ENCODE measurements at regions not wholly inside any gene's neighbourhood (a gene's known extent, or its start where the extent isn't known, plus 50 kb on each side); places are given as distances from the start of the nearest gene placed in this dataset.

DNA sequence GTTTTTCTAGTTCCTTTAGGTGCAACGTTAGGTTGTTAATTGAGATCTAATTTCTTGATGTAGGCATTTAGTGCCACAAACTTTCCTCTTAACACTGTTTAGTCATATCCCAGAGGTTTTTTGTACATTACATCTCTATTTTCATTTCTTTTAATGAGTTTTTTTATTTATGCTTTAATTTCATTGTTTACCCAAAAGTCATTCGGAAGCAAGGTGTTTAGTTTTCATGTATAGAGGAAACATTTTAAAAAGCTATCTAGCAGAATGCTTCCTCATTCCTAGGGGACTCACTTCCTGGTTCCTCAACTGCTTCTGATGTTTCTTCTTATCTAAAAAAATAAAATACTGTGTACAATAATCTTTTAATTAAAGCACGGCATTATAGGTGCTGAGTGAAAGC, 307.2 kb upstream of the CAMK1G start:
- Histone ChIP-seq H3K9ac (ENCODE audit: low read length) (no peak overlapping the region), H3K79me2 (ENCODE audit: insufficient read depth, low read length) (no peaks in the 10 kb centered on the region), H3K9me2 (replicated peaks; ENCODE audit: insufficient read depth, low read length) (no peaks in the 10 kb centered on the region), H3K27ac (ENCODE audit: low read depth, low read length) (no peak overlapping the region), H3K4me2 (ENCODE audit: low read depth, low read length, poor library complexity, severe bottlenecking) (no peak overlapping the region), H3F3A (ENCODE audit: insufficient read depth) (no peaks in the 10 kb centered on the region), H3K36me3 (ENCODE audit: low read length) (no peaks in the 10 kb centered on the region), H3K9me3 (ENCODE audit: insufficient read depth, low read length) (no peaks in the 10 kb centered on the region), H4K20me1 (ENCODE audit: low read depth, low read length) (no peaks in the 10 kb centered on the region), H2AFZ (ENCODE audit: low read depth, low read length, severe bottlenecking) (no peak overlapping the region), H3K4me3 (ENCODE audit: insufficient read depth, low read length, poor library complexity, severe bottlenecking) (no peak overlapping the region), H3K27me3 (ENCODE audit: low read length) (no peaks in the 10 kb centered on the region)
- no peak for TF ChIP-seq EZH2phosphoT487 (conservative IDR thresholded peaks at IDR 0.05; ENCODE audit: low read length)
- TF ChIP-seq, protein P1, sequence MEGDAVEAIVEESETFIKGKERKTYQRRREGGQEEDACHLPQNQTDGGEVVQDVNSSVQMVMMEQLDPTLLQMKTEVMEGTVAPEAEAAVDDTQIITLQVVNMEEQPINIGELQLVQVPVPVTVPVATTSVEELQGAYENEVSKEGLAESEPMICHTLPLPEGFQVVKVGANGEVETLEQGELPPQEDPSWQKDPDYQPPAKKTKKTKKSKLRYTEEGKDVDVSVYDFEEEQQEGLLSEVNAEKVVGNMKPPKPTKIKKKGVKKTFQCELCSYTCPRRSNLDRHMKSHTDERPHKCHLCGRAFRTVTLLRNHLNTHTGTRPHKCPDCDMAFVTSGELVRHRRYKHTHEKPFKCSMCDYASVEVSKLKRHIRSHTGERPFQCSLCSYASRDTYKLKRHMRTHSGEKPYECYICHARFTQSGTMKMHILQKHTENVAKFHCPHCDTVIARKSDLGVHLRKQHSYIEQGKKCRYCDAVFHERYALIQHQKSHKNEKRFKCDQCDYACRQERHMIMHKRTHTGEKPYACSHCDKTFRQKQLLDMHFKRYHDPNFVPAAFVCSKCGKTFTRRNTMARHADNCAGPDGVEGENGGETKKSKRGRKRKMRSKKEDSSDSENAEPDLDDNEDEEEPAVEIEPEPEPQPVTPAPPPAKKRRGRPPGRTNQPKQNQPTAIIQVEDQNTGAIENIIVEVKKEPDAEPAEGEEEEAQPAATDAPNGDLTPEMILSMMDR (IDR thresholded peaks at IDR 0.05; ENCODE audit: insufficient read depth, low read length, poor library complexity, severe bottlenecking), result no peak

DNA sequence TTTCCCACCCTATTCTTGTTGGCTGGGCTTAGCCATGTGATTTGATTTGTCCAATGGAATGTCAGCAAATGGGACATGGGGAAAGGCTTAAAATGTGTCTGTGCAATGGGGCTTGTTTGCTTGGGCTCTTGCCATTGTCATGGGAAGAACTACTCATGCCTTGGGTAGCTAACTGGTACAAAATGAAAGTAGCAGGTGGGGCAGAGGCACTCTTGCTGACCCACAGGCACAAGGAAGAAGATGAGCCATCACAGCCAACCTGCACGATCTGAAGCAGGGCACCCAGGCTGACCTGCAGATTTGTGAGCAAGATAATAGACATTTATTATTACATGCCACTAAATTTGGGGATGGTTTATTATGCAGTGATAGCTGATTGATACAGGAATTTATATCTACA, 305.9 kb upstream of the CAMK1G start:
- no peak overlapping the region for H3K27ac ChIP-seq (ENCODE audit: low read depth, low read length)
- no peak overlapping the region for H2AFZ ChIP-seq (ENCODE audit: low read depth, low read length, severe bottlenecking)
- H3K79me2 ChIP-seq (ENCODE audit: insufficient read depth, low read length), result no peaks in the 10 kb centered on the region
- H3K9me2 ChIP-seq (replicated peaks; ENCODE audit: insufficient read depth, low read length), result no peaks in the 10 kb centered on the region
- H3K4me3 ChIP-seq (ENCODE audit: insufficient read depth, low read length, poor library complexity, severe bottlenecking), result no peak overlapping the region
- no peaks in the 10 kb centered on the region for H4K20me1 ChIP-seq (ENCODE audit: low read depth, low read length)
- TF ChIP-seq, protein P1 (IDR thresholded peaks at IDR 0.05; ENCODE audit: insufficient read depth, low read length, poor library complexity, severe bottlenecking), result no peak
- no peak for TF ChIP-seq EZH2phosphoT487 (conservative IDR thresholded peaks at IDR 0.05; ENCODE audit: low read length)
- H3K9me3 ChIP-seq (ENCODE audit: insufficient read depth, low read length), result no peaks in the 10 kb centered on the region
- H3F3A ChIP-seq (ENCODE audit: insufficient read depth), result no peaks in the 10 kb centered on the region
- H3K9ac ChIP-seq (ENCODE audit: low read length), result no peak overlapping the region
- H3K4me2 ChIP-seq (ENCODE audit: low read depth, low read length, poor library complexity, severe bottlenecking), result no peak overlapping the region
- no peaks in the 10 kb centered on the region for H3K27me3 ChIP-seq (ENCODE audit: low read length)
- H3K36me3 ChIP-seq (ENCODE audit: low read length), result no peaks in the 10 kb centered on the region

DNA sequence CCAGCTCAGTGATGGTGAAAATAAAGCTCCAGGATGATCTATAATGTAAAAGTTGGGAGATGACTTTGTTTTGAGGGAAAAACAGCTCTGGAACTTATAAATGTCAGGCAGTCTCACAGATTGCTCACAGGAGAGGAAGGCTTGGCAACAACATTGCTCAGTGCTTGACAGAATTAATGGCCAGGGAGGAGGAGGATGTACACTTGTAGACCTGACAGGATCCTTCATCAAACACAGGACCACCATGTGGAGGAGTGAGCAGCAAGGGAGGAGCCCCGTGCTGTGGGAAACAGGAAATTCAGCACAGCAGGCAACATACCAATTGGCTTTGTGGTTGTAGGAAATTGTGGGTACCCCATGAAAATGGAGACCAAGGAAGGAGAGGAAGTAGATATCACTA, 291.8 kb upstream of the CAMK1G start:
- no peak overlapping the region for H2AFZ ChIP-seq (ENCODE audit: low read depth, low read length, severe bottlenecking)

More for the DNA sequence above, 291.8 kb upstream of the CAMK1G start:
- H3K9me2 ChIP-seq (replicated peaks; ENCODE audit: insufficient read depth, low read length), result no peaks in the 10 kb centered on the region
- no peaks in the 10 kb centered on the region for H3K27me3 ChIP-seq (ENCODE audit: low read length)
- no peak overlapping the region for H3K4me3 ChIP-seq (ENCODE audit: insufficient read depth, low read length, poor library complexity, severe bottlenecking)
- no peak overlapping the region for H3K4me2 ChIP-seq (ENCODE audit: low read depth, low read length, poor library complexity, severe bottlenecking)
- no peaks in the 10 kb centered on the region for H3K9me3 ChIP-seq (ENCODE audit: insufficient read depth, low read length)
- no peaks in the 10 kb centered on the region for H3F3A ChIP-seq (ENCODE audit: insufficient read depth)
- no peaks in the 10 kb centered on the region for H4K20me1 ChIP-seq (ENCODE audit: low read depth, low read length)
- no peak overlapping the region for H3K27ac ChIP-seq (ENCODE audit: low read depth, low read length)
- no peaks in the 10 kb centered on the region for H3K79me2 ChIP-seq (ENCODE audit: insufficient read depth, low read length)
- no peak overlapping the region for H3K9ac ChIP-seq (ENCODE audit: low read length)
- no peak for TF ChIP-seq EZH2phosphoT487 (conservative IDR thresholded peaks at IDR 0.05; ENCODE audit: low read length)
- TF ChIP-seq, protein P1 (IDR thresholded peaks at IDR 0.05; ENCODE audit: insufficient read depth, low read length, poor library complexity, severe bottlenecking), result no peak
- H3K36me3 ChIP-seq (ENCODE audit: low read length), result no peaks in the 10 kb centered on the region

Measured in SU-DHL-6 (cell line).